ENCODE measurements at regions not wholly inside any gene's neighbourhood (a gene's known extent, or its start where the extent isn't known, plus 50 kb on each side); places are given as distances from the start of the nearest gene placed in this dataset.

DNA sequence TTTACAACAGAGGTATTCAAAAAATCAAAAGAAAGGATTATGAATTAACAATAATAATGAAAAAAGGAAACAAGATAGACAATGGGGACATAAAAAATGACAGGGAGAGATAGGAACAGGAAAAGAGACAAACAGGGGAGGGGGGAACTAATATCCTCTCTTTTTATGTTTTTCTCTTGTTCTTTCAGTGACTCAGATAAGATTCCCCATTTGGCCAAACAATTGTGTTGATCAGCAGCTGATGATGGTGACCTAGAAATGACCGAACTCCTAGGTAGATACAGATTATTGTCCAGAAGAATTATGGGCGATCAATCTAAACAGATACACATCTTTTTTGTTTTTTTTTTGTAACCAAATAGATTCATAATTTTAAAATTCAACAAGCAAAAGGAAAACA, 1277.2 kb upstream of the FLRT2 start:
- TF ChIP-seq, protein P1, sequence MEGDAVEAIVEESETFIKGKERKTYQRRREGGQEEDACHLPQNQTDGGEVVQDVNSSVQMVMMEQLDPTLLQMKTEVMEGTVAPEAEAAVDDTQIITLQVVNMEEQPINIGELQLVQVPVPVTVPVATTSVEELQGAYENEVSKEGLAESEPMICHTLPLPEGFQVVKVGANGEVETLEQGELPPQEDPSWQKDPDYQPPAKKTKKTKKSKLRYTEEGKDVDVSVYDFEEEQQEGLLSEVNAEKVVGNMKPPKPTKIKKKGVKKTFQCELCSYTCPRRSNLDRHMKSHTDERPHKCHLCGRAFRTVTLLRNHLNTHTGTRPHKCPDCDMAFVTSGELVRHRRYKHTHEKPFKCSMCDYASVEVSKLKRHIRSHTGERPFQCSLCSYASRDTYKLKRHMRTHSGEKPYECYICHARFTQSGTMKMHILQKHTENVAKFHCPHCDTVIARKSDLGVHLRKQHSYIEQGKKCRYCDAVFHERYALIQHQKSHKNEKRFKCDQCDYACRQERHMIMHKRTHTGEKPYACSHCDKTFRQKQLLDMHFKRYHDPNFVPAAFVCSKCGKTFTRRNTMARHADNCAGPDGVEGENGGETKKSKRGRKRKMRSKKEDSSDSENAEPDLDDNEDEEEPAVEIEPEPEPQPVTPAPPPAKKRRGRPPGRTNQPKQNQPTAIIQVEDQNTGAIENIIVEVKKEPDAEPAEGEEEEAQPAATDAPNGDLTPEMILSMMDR (IDR thresholded peaks at IDR 0.05), result no peak
- TF ChIP-seq POLR2AphosphoS5 (IDR thresholded peaks at IDR 0.05) (no peak), POLR2A (IDR thresholded peaks at IDR 0.05) (no peak)

Data from upper lobe of left lung (tissue), 4 donors.